Endothelial cell of umbilical vein (primary cell): ENCODE measurements at regions not wholly inside any gene's neighbourhood (a gene's known extent, or its start where the extent isn't known, plus 50 kb on each side); places are given as distances from the start of the nearest gene placed in this dataset.

Experiments
- JUN ChIP-seq: IDR thresholded peaks from 2 replicates; pipeline ENCODE4 v1.6.1; 2011; ENCODE audit warnings: borderline replicate concordance, low read depth; ENCODE audit not compliant: insufficient read length, insufficient read depth
- MAX ChIP-seq: IDR thresholded peaks from 2 replicates; pipeline ENCODE4 v1.6.1; 2011; ENCODE audit not compliant: insufficient read depth, insufficient read length
- POLR2A ChIP-seq: IDR thresholded peaks from 2 replicates; pipeline ENCODE4 v1.6.1; 2012; ENCODE audit warnings: low read depth, mild to moderate bottlenecking, control low read depth, low read length
- POLR2AphosphoS5 ChIP-seq: IDR thresholded peaks from 2 replicates; pipeline ENCODE4 v1.6.1; 2012; ENCODE audit warnings: low read depth, mild to moderate bottlenecking, control low read depth, low read length, moderate library complexity; ENCODE audit not compliant: insufficient read depth
- TF ChIP-seq, protein P1 (sequence below), 2 donors: IDR thresholded peaks; 1 replicate in 1 of 2; 2 replicates in 1 of 2; pipeline ENCODE4 v1.5.1; 2011; ENCODE audit warnings: low read length in 2 of 2, mild to moderate bottlenecking in 2 of 2, moderate library complexity in 2 of 2, control low read depth in 1 of 2, inconsistent platforms in 1 of 2, low read depth in 1 of 2; ENCODE audit not compliant: insufficient read depth in 1 of 2; ENCODE audit errors: extremely low read depth in 1 of 2

DNA sequence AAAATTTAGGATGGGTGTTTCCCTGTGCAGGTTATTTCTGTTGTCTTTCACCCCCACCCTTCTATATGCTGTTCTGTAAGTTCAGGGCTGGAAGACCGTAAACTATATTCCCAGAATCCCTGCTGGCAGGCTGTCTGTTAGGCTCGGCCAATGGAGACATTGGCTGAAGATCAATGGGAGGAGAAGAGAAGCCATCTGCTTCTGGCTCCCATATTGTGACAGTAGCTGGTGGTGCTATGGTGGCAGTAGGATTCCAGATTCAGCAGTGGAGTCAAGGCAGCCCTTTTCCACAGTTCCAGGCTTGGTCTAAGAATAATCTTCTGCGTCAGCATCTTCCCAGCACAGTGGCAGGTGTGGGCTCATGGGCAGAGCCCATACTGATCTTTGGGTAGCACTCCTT lies 226.6 kb downstream of the ABHD5 start:
- TF ChIP-seq POLR2AphosphoS5 (no peak), POLR2A (no peak), JUN (no peak), MAX (no peak)
- TF ChIP-seq, protein P1, sequence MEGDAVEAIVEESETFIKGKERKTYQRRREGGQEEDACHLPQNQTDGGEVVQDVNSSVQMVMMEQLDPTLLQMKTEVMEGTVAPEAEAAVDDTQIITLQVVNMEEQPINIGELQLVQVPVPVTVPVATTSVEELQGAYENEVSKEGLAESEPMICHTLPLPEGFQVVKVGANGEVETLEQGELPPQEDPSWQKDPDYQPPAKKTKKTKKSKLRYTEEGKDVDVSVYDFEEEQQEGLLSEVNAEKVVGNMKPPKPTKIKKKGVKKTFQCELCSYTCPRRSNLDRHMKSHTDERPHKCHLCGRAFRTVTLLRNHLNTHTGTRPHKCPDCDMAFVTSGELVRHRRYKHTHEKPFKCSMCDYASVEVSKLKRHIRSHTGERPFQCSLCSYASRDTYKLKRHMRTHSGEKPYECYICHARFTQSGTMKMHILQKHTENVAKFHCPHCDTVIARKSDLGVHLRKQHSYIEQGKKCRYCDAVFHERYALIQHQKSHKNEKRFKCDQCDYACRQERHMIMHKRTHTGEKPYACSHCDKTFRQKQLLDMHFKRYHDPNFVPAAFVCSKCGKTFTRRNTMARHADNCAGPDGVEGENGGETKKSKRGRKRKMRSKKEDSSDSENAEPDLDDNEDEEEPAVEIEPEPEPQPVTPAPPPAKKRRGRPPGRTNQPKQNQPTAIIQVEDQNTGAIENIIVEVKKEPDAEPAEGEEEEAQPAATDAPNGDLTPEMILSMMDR (IDR thresholded peaks at IDR 0.05; ENCODE audit: extremely low read depth in 1 of 2, insufficient read depth in 1 of 2, low read depth in 1 of 2, low read length in 2 of 2): no peak
